ENCODE measurements at regions not wholly inside any gene's neighbourhood (a gene's known extent, or its start where the extent isn't known, plus 50 kb on each side); places are given as distances from the start of the nearest gene placed in this dataset.
"Not testable (repeated sequence)": the region's sequence is repeated elsewhere in the genome, so short reads cannot be mapped to it uniquely, and the experiment has no call there.

- no peak for DNase-seq (ENCODE audit: low read depth)
Observed at GRCh38 chrX:128961290-128961689, 562.0 kb downstream of the SMARCA1 start.

- DNase-seq (ENCODE audit: low read depth): not testable (repeated sequence)
Observed at GRCh38 chrX:128954697-128955096, 568.6 kb downstream of the SMARCA1 start.

GRCh38 chrX:128931071-128931470 lies 592.2 kb downstream of the SMARCA1 start:
- no peak for DNase-seq (ENCODE audit: low read depth)

GRCh38 chrX:128929271-128930057 lies 593.8 kb downstream of the SMARCA1 start:
- no peak for DNase-seq (ENCODE audit: low read depth)

GRCh38 chrX:128928636-128929035 lies 594.7 kb downstream of the SMARCA1 start:
- no peak for DNase-seq (ENCODE audit: low read depth)

GRCh38 chrX:128927363-128927762 lies 595.9 kb downstream of the SMARCA1 start:
- no peak for DNase-seq (ENCODE audit: low read depth)

GRCh38 chrX:128906753-128907152 lies 616.5 kb downstream of the SMARCA1 start:
- no peak for DNase-seq (ENCODE audit: low read depth)

- DNase-seq (ENCODE audit: low read depth): no peak
Observed at GRCh38 chrX:128901018-128901417, 622.3 kb downstream of the SMARCA1 start.

GRCh38 chrX:128897621-128898020 lies 625.7 kb downstream of the SMARCA1 start:
- DNase-seq (ENCODE audit: low read depth): no peak

- no peak for DNase-seq (ENCODE audit: low read depth)
Observed at GRCh38 chrX:128891554-128891953, 631.7 kb downstream of the SMARCA1 start.

- no peak for DNase-seq (ENCODE audit: low read depth)
Observed at GRCh38 chrX:128884430-128884829, 638.9 kb downstream of the SMARCA1 start.

- DNase-seq (ENCODE audit: low read depth): no peak
Observed at GRCh38 chrX:128883650-128884049, 639.6 kb downstream of the SMARCA1 start.

- no peak for DNase-seq (ENCODE audit: low read depth)
Observed at GRCh38 chrX:128870361-128870760, 652.9 kb downstream of the SMARCA1 start.

GRCh38 chrX:128862557-128862956 lies 660.7 kb downstream of the SMARCA1 start:
- no peak for DNase-seq (ENCODE audit: low read depth)

- no peak for DNase-seq (ENCODE audit: low read depth)
Observed at GRCh38 chrX:128848374-128848773, 674.9 kb downstream of the SMARCA1 start.

GRCh38 chrX:128846385-128846784 lies 676.9 kb downstream of the SMARCA1 start:
- no peak for DNase-seq (ENCODE audit: low read depth)

GRCh38 chrX:128818690-128819089 lies 704.6 kb downstream of the SMARCA1 start:
- no peak for DNase-seq (ENCODE audit: low read depth)

- no peak for DNase-seq (ENCODE audit: low read depth)
Observed at GRCh38 chrX:128816919-128817318, 706.4 kb downstream of the SMARCA1 start.

GRCh38 chrX:128807367-128807766 lies 715.9 kb downstream of the SMARCA1 start:
- no peak for DNase-seq (ENCODE audit: low read depth)

- DNase-seq (ENCODE audit: low read depth): no peak
Observed at GRCh38 chrX:128805236-128805635, 718.1 kb downstream of the SMARCA1 start.

GRCh38 chrX:128804828-128805227 lies 718.5 kb downstream of the SMARCA1 start:
- DNase-seq (ENCODE audit: low read depth): no peak

- no peak for DNase-seq (ENCODE audit: low read depth)
Observed at GRCh38 chrX:128800138-128800537, 723.2 kb downstream of the SMARCA1 start.

GRCh38 chrX:128783139-128783538 lies 730.9 kb upstream of the ACTRT1 start:
- DNase-seq (ENCODE audit: low read depth): not testable (repeated sequence)

- DNase-seq (ENCODE audit: low read depth): no peak
Observed at GRCh38 chrX:128781506-128781905, 729.3 kb upstream of the ACTRT1 start.
